ENCODE measurements at regions not wholly inside any gene's neighbourhood (a gene's known extent, or its start where the extent isn't known, plus 50 kb on each side); places are given as distances from the start of the nearest gene placed in this dataset.

- no peak for DNase-seq
- H3K36me3 ChIP-seq (ENCODE audit: control insufficient read depth, insufficient read depth, low read length), result no peaks in the 10 kb centered on the region
- H3K27me3 ChIP-seq (ENCODE audit: control insufficient read depth, insufficient read depth, low read length), result no peaks in the 10 kb centered on the region
- no peaks in the 10 kb centered on the region for H3K9me3 ChIP-seq (ENCODE audit: control insufficient read depth, low read depth, low read length)
- no peak overlapping the region for H3K4me3 ChIP-seq (ENCODE audit: low read length)
- no CpG with 5 or more reads among the region's 3 CpGs for WGBS (ENCODE audit: insufficient coverage, low lambda C conversion rate)
- H3K27ac ChIP-seq (ENCODE audit: low read length), result no peak overlapping the region
- H3K4me1 ChIP-seq (ENCODE audit: control insufficient read depth, insufficient read depth, low read length), result no peaks in the 10 kb centered on the region
Measured at GRCh38 chr18:73962256-73962655, 185.4 kb downstream of the FBXO15 start.

- Histone ChIP-seq H3K36me3 (ENCODE audit: control insufficient read depth, insufficient read depth, low read length) (no peaks in the 10 kb centered on the region), H3K4me3 (ENCODE audit: low read length) (no peak overlapping the region), H3K4me1 (ENCODE audit: control insufficient read depth, insufficient read depth, low read length) (no peaks in the 10 kb centered on the region), H3K9me3 (ENCODE audit: control insufficient read depth, low read depth, low read length) (no peaks in the 10 kb centered on the region), H3K27ac (ENCODE audit: low read length) (no peak overlapping the region), H3K27me3 (ENCODE audit: control insufficient read depth, insufficient read depth, low read length) (no peaks in the 10 kb centered on the region)
- no peak for DNase-seq
Measured at GRCh38 chr18:73961804-73962203, 185.8 kb downstream of the FBXO15 start.

GRCh38 chr18:73959352-73959751 is 188.3 kb downstream of the FBXO15 start:
- no peak for DNase-seq
- Histone ChIP-seq H3K36me3 (ENCODE audit: control insufficient read depth, insufficient read depth, low read length) (no peaks in the 10 kb centered on the region), H3K9me3 (ENCODE audit: control insufficient read depth, low read depth, low read length) (no peaks in the 10 kb centered on the region), H3K27me3 (ENCODE audit: control insufficient read depth, insufficient read depth, low read length) (peaks cover 1% of the 10 kb centered on the region), H3K4me3 (ENCODE audit: low read length) (no peak overlapping the region), H3K4me1 (ENCODE audit: control insufficient read depth, insufficient read depth, low read length) (no peaks in the 10 kb centered on the region), H3K27ac (ENCODE audit: low read length) (no peak overlapping the region)
- no CpG with 5 or more reads among the region's 5 CpGs for WGBS (ENCODE audit: insufficient coverage, low lambda C conversion rate)

DNA sequence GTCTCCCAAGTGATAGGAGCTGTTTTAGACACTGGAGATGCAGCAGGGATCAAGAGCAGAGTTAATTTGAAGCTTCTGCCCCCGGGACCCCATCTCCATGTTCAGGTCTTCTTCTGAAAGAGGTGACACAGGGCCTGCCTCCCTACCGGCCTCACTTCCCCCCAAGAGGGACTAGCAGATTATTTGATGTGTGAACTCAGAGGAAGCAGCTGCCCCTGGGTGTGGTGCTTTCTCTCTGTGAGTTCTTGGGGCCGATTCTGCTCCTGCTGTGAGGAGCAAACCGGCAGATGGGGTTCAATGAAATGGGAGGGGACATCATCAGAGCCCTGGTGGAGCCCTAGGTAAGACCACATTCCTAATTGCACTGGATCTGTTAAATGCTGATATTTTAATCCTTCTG is 193.4 kb downstream of the FBXO15 start:
- Histone ChIP-seq H3K4me1 (ENCODE audit: control insufficient read depth, insufficient read depth, low read length) (no peaks in the 10 kb centered on the region), H3K36me3 (ENCODE audit: control insufficient read depth, insufficient read depth, low read length) (no peaks in the 10 kb centered on the region), H3K9me3 (ENCODE audit: control insufficient read depth, low read depth, low read length) (no peaks in the 10 kb centered on the region), H3K27ac (ENCODE audit: low read length) (no peak overlapping the region), H3K27me3 (ENCODE audit: control insufficient read depth, insufficient read depth, low read length) (peaks cover 3% of the 10 kb centered on the region), H3K4me3 (ENCODE audit: low read length) (no peak overlapping the region)
- no peak for DNase-seq
- WGBS (ENCODE audit: insufficient coverage, low lambda C conversion rate), result 40% methylated on average over 1 of the region's 4 CpGs

DNA sequence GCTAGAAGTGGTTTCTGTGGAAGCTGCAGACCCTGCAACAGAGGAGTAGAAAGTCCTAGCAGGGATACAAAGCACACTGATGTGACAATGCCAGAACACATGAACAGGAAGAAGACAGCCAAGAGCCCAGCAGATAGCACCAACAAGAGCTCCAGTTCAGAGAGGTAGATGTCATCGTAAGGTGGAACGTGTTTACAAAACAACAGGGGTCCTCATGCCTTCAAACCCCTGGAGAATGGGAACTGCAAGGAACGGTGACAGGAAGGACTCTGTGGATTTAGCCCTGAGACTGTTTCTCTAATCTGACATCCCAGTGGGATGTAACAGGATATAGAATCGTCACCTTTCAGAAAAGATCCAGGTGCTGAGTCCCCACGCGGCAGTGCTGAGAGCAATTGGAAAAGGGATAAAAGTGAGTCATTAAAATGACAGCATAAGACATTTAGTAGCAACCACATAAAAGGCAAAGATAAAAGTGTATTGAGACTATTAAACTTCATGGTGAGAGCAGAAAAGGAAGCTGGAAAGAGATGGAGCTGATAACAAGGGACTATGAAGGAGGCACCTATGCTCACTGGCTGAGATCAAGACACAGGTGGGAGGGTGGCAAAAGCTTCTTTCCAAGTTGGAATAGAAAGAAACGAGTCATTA is 195.2 kb downstream of the FBXO15 start:
- no peak overlapping the region for H3K4me3 ChIP-seq (ENCODE audit: low read length)
- no peak overlapping the region for H3K27ac ChIP-seq (ENCODE audit: low read length)
- no peak for DNase-seq
- WGBS (ENCODE audit: insufficient coverage, low lambda C conversion rate), result 47% methylated on average over 3 of the region's 7 CpGs
- peaks cover 3% of the 10 kb centered on the region for H3K27me3 ChIP-seq (ENCODE audit: control insufficient read depth, insufficient read depth, low read length)
- H3K9me3 ChIP-seq (ENCODE audit: control insufficient read depth, low read depth, low read length), result no peaks in the 10 kb centered on the region
- no peaks in the 10 kb centered on the region for H3K4me1 ChIP-seq (ENCODE audit: control insufficient read depth, insufficient read depth, low read length)
- no peaks in the 10 kb centered on the region for H3K36me3 ChIP-seq (ENCODE audit: control insufficient read depth, insufficient read depth, low read length)

- Histone ChIP-seq H3K4me1 (ENCODE audit: control insufficient read depth, insufficient read depth, low read length) (no peaks in the 10 kb centered on the region), H3K9me3 (ENCODE audit: control insufficient read depth, low read depth, low read length) (no peaks in the 10 kb centered on the region)
- no CpG with 5 or more reads among the region's 2 CpGs for WGBS (ENCODE audit: insufficient coverage, low lambda C conversion rate)
Measured at GRCh38 chr18:73950116-73950700, 197.4 kb downstream of the FBXO15 start.

GRCh38 chr18:73948497-73948896 is 199.1 kb downstream of the FBXO15 start:
- WGBS (ENCODE audit: insufficient coverage, low lambda C conversion rate), result 100% methylated on average over 1 of the region's 3 CpGs
- no peaks in the 10 kb centered on the region for H3K36me3 ChIP-seq (ENCODE audit: control insufficient read depth, insufficient read depth, low read length)
- H3K27me3 ChIP-seq (ENCODE audit: control insufficient read depth, insufficient read depth, low read length), result no peaks in the 10 kb centered on the region
- no peaks in the 10 kb centered on the region for H3K9me3 ChIP-seq (ENCODE audit: control insufficient read depth, low read depth, low read length)
- no peak overlapping the region for H3K27ac ChIP-seq (ENCODE audit: low read length)
- DNase-seq, result no peak
- no peaks in the 10 kb centered on the region for H3K4me1 ChIP-seq (ENCODE audit: control insufficient read depth, insufficient read depth, low read length)
- no peak overlapping the region for H3K4me3 ChIP-seq (ENCODE audit: low read length)

More at GRCh38 chr18:73950116-73950700, 197.4 kb downstream of the FBXO15 start:
- no peak for DNase-seq
- H3K27me3 ChIP-seq (ENCODE audit: control insufficient read depth, insufficient read depth, low read length), result peaks cover 3% of the 10 kb centered on the region
- H3K4me3 ChIP-seq (ENCODE audit: low read length), result no peak overlapping the region
- H3K27ac ChIP-seq (ENCODE audit: low read length), result no peak overlapping the region
- no peaks in the 10 kb centered on the region for H3K36me3 ChIP-seq (ENCODE audit: control insufficient read depth, insufficient read depth, low read length)

- no peaks in the 10 kb centered on the region for H3K4me1 ChIP-seq (ENCODE audit: control insufficient read depth, insufficient read depth, low read length)
- H3K4me3 ChIP-seq (ENCODE audit: low read length), result no peak overlapping the region
- no peaks in the 10 kb centered on the region for H3K27me3 ChIP-seq (ENCODE audit: control insufficient read depth, insufficient read depth, low read length)
- no peaks in the 10 kb centered on the region for H3K36me3 ChIP-seq (ENCODE audit: control insufficient read depth, insufficient read depth, low read length)
- no peaks in the 10 kb centered on the region for H3K9me3 ChIP-seq (ENCODE audit: control insufficient read depth, low read depth, low read length)
- no CpG with 5 or more reads among the region's 4 CpGs for WGBS (ENCODE audit: insufficient coverage, low lambda C conversion rate)
- DNase-seq, result no peak
- H3K27ac ChIP-seq (ENCODE audit: low read length), result no peak overlapping the region
Measured at GRCh38 chr18:73948084-73948483, 199.6 kb downstream of the FBXO15 start.

DNA sequence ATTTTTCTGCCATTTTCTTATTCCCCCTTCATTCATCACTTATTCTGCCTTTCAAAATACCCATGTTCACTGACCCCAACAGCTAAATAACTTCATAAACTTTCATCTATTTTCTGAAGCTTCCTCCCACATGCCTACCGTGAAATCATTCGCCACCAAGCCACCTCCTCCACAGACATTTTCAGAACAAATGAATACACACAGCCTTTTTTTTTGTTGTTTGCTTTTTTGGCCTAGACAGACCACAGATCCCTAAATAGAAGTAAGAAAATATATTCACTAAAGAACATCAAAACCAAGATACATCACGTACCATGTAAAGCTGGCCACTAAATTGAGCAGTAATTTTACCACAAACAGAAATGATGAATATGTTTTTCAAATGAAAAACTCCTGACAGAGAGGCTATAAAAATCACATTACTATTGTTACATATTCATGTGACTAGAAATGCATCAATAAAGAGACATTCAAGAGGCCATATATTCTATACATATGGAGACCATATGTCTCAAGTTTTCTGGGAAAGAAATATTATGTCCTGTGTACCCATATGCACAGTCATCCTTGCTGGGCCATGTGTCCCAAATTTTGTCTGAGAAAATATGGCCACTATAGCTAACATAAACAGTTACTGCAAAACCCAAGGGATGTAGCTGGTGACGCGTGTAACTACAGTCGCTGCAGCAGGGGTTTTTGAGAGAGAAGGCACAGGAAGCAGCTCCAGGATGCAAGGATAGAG is 200.3 kb downstream of the FBXO15 start:
- no peak overlapping the region for H3K4me3 ChIP-seq (ENCODE audit: low read length)
- no peaks in the 10 kb centered on the region for H3K27me3 ChIP-seq (ENCODE audit: control insufficient read depth, insufficient read depth, low read length)
- H3K36me3 ChIP-seq (ENCODE audit: control insufficient read depth, insufficient read depth, low read length), result no peaks in the 10 kb centered on the region
- no peaks in the 10 kb centered on the region for H3K4me1 ChIP-seq (ENCODE audit: control insufficient read depth, insufficient read depth, low read length)
- H3K9me3 ChIP-seq (ENCODE audit: control insufficient read depth, low read depth, low read length), result no peaks in the 10 kb centered on the region
- WGBS (ENCODE audit: insufficient coverage, low lambda C conversion rate), result 89% methylated on average over 5 of the region's 6 CpGs
- DNase-seq, result no peak
- H3K27ac ChIP-seq (ENCODE audit: low read length), result no peak overlapping the region

DNA sequence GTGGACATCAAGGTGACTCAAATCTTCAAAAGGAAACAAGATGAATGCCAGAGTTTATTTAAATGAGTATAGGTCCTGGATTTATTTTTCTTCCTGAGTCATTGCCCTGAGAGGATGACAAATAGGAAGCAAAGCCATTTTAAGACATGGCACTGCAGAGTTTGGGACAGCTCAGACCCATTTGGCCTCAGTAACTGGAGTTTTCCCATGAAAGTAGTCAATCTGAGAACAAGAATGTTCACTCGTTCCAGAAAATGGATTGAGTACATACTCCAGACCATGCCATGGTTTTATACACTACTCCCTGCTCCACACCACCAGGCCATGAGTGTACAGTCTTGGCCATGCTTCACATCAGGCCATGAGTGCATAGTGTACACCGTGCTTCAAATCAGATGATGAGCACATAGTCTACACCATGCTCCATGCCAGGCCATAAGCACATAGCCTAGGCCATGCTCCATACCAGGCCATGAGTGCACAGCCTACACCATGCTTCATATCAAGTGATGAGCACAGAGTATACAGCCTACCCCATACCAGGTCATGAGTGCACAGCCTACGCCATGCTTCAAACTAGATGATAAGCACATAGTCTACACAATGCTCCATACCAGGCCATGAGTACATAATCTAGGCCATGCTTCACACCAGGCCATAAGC is 202.4 kb downstream of the FBXO15 start:
- Histone ChIP-seq H3K27me3 (ENCODE audit: control insufficient read depth, insufficient read depth, low read length) (peaks cover 4% of the 10 kb centered on the region), H3K27ac (ENCODE audit: low read length) (no peak overlapping the region), H3K36me3 (ENCODE audit: control insufficient read depth, insufficient read depth, low read length) (no peaks in the 10 kb centered on the region), H3K4me3 (ENCODE audit: low read length) (no peak overlapping the region), H3K9me3 (ENCODE audit: control insufficient read depth, low read depth, low read length) (no peaks in the 10 kb centered on the region), H3K4me1 (ENCODE audit: control insufficient read depth, insufficient read depth, low read length) (no peaks in the 10 kb centered on the region)
- no peak for DNase-seq
- WGBS (ENCODE audit: insufficient coverage, low lambda C conversion rate), result no CpG with 5 or more reads among the region's 3 CpGs

Data from large intestine (tissue), 3 donors.